Kidney (tissue), 13 donors: ENCODE measurements at regions not wholly inside any gene's neighbourhood (a gene's known extent, or its start where the extent isn't known, plus 50 kb on each side); places are given as distances from the start of the nearest gene placed in this dataset.
"Not testable (repeated sequence)": the region's sequence is repeated elsewhere in the genome, so short reads cannot be mapped to it uniquely, and the experiment has no call there.

Experiments
- DNase-seq, 5 donors: peaks; one replicate each; pipeline ENCODE4 v3.0.0-alpha.2; 2013 to 2020
- FAIRE-seq: peaks from 2 replicates; lab custom pipeline; 2012; peaks lifted over from hg19 to GRCh38; lab: Jason Lieb, UNC
- H3K27ac ChIP-seq, 2 donors: one replicate each; pipeline ENCODE4 v1.7.0; 2013; ENCODE audit warnings: low read depth in 2 of 2, low read length in 2 of 2, inconsistent platforms in 1 of 2
- H3K27me3 ChIP-seq: one replicate; pipeline ENCODE4 v1.7.1; 2013; ENCODE audit warnings: low read length, inconsistent platforms; ENCODE audit not compliant: control insufficient read depth, insufficient read depth
- H3K36me3 ChIP-seq, 3 donors: one replicate each; pipeline versions ENCODE4 v1.7.0 to v1.7.1; 2013; ENCODE audit warnings: low read length in 3 of 3, control low read depth in 1 of 3, inconsistent platforms in 1 of 3; ENCODE audit not compliant: insufficient read depth in 3 of 3, control insufficient read depth in 2 of 3
- H3K4me1 ChIP-seq, 3 donors: one replicate each; pipeline versions ENCODE4 v1.7.0 to v1.7.1; 2013; ENCODE audit warnings: low read length in 3 of 3, inconsistent platforms in 1 of 3, low read depth in 1 of 3; ENCODE audit not compliant: control insufficient read depth in 2 of 3, insufficient read depth in 2 of 3
- H3K4me3 ChIP-seq, 3 donors: one replicate each; pipeline versions ENCODE4 v1.7.0 to v1.8.1; 2013; ENCODE audit warnings: low read length in 3 of 3, control low read depth in 1 of 3, inconsistent platforms in 1 of 3
- H3K9ac ChIP-seq, 3 donors: one replicate each; pipeline versions ENCODE4 v1.7.0 to v1.7.1; 2013; ENCODE audit warnings: low read length in 3 of 3, control low read depth in 1 of 3, inconsistent platforms in 1 of 3
- H3K9me3 ChIP-seq, 3 donors: one replicate each; pipeline versions ENCODE4 v1.7.0 to v1.7.1; 2013; ENCODE audit warnings: low read length in 3 of 3, control low read depth in 1 of 3, inconsistent platforms in 1 of 3; ENCODE audit not compliant: control insufficient read depth in 2 of 3, insufficient read depth in 1 of 3
- intact Hi-C: fragments of 100-400 bp; cut with DNase I; formaldehyde crosslinking; loops from one replicate; pipeline ENCODE4 v1.11.1; 2022
- TF ChIP-seq, protein P1 (sequence below): IDR thresholded peaks from 3 replicates; pipeline ENCODE4 v1.5.1; 2012; ENCODE audit warnings: mild to moderate bottlenecking, moderate library complexity, borderline replicate concordance; ENCODE audit not compliant: insufficient read depth; ENCODE audit errors: extremely low read depth
- donor health status: control.
- donor health status: control.
- donor health status: control.
- donor health status: control.
- donor health status: control.
- donor health status: DM: yes; HTN: yes; CAD: no.
- donor health status: Normal renal cell carcinoma (clear cell type).

DNA sequence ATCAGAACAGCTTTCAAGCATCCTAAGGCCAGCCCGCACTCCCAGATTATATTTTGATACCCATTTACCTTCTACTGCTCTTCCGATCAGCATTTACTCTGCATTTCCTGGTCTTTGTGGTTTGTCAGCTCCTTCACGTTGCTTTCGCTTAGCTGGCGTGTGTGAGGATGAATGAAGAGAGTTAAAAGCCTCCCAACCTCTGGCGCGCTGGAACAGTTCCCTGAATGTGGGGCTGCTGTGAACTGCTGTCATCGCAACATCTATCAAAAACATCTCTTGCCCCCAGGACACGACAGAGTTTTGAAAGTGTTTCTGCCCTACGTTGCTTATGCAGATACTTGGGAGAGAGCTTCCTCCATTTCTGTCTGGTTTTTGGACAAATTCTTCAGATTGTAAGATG is 129.2 kb downstream of the KCNA5 start:
- FAIRE-seq (no peak), DNase-seq (no peak)
- Histone ChIP-seq H3K4me1 (no peaks in the 10 kb centered on the region), H3K27ac (no peak overlapping the region), H3K4me3 (no peak overlapping the region), H3K9ac (no peak overlapping the region), H3K27me3 (no peaks in the 10 kb centered on the region), H3K36me3 (no peaks in the 10 kb centered on the region), H3K9me3 (no peaks in the 10 kb centered on the region)
- intact Hi-C loops, result no loop called here
- TF ChIP-seq, protein P1, sequence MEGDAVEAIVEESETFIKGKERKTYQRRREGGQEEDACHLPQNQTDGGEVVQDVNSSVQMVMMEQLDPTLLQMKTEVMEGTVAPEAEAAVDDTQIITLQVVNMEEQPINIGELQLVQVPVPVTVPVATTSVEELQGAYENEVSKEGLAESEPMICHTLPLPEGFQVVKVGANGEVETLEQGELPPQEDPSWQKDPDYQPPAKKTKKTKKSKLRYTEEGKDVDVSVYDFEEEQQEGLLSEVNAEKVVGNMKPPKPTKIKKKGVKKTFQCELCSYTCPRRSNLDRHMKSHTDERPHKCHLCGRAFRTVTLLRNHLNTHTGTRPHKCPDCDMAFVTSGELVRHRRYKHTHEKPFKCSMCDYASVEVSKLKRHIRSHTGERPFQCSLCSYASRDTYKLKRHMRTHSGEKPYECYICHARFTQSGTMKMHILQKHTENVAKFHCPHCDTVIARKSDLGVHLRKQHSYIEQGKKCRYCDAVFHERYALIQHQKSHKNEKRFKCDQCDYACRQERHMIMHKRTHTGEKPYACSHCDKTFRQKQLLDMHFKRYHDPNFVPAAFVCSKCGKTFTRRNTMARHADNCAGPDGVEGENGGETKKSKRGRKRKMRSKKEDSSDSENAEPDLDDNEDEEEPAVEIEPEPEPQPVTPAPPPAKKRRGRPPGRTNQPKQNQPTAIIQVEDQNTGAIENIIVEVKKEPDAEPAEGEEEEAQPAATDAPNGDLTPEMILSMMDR, result no peak

DNA sequence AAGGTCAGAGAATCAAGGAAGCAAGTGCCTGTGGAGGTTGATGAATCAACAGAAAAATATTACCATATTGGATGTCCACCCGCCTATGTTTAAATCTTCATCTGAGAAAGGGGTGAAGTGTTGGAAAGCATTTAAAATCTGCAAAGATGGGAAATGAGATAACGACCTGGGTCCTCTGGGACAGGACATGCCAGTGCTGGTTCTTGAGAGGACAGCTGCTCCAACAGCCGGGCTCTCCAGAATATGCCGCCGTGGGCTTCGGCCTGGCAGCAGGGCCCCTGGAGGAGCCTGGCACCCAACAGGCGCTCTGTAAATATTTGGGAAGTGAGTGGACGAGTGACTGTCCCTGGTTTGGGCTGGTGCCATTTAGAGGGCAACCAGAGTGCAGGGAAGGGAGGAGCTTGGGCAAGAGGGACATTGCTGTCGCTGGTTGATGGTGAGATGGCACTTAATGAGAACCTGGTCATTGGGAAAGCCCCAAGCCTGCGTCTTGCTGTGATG is 129.9 kb downstream of the KCNA5 start:
- FAIRE-seq, result no peak
- intact Hi-C loops, result no loop called here
- TF ChIP-seq, protein P1, result no peak
- Histone ChIP-seq H3K27me3 (no peaks in the 10 kb centered on the region), H3K4me1 (no peaks in the 10 kb centered on the region), H3K9me3 (no peaks in the 10 kb centered on the region), H3K36me3 (no peaks in the 10 kb centered on the region), H3K9ac (no peak overlapping the region), H3K4me3 (no peak overlapping the region), H3K27ac (no peak overlapping the region)
- DNase-seq, result no peak

DNA sequence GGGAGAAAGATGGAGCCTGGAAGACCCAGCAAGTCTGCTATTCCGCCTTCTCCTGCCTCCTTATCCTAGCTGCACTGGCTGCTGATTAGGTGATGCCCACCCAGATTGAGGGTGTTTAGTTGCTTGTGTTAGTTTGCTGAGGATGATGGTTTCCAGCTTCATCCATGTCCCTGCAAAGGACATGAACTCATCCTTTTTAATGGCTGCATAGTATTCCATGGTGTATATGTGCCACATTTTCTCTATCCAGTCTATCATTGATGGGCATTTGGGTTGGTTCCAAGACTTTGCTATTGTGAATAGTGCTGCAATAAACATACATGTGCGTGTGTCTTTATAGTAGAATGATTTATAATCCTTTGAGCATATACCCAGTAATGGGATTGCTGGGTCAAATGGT is 131.7 kb downstream of the KCNA5 start:
- DNase-seq, H3K4me1 ChIP-seq, H3K27me3 ChIP-seq, H3K9me3 ChIP-seq, H3K27ac ChIP-seq, H3K36me3 ChIP-seq, FAIRE-seq, intact Hi-C loops, H3K4me3 ChIP-seq, H3K9ac ChIP-seq: not testable (repeated sequence)

DNA sequence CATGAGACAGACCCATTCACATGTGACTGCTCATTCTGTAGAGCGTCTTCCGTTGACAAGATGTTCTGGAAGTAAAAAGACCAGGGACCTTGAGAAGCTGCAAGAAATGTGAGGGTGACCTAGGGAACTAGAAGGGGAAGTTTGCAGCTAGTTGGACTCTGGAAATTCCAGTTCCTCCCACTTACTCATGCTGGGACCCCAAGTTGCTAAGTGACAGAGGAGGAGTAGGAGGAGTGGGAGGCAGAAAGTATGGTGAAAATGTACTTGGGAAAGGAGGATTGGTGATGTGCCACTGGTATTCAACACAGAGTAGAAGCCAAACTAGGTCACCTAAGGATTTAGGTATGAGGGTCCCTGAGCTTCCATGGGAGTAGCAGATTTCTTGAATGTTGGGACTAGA is 132.4 kb downstream of the KCNA5 start:
- no peaks in the 10 kb centered on the region for H3K9me3 ChIP-seq
- TF ChIP-seq, protein P1, result no peak
- no peaks in the 10 kb centered on the region for H3K4me1 ChIP-seq
- no peaks in the 10 kb centered on the region for H3K36me3 ChIP-seq
- no peak for DNase-seq
- no peak overlapping the region for H3K27ac ChIP-seq
- H3K4me3 ChIP-seq, result no peak overlapping the region
- intact Hi-C loops, result no loop called here
- no peaks in the 10 kb centered on the region for H3K27me3 ChIP-seq
- no peak for FAIRE-seq
- H3K9ac ChIP-seq, result no peak overlapping the region
